ENCODE measurements at regions not wholly inside any gene's neighbourhood (a gene's known extent, or its start where the extent isn't known, plus 50 kb on each side); places are given as distances from the start of the nearest gene placed in this dataset.

GRCh38 chr4:110975338-110975737, 352.5 kb upstream of the PITX2 start:
- no peaks in the 10 kb centered on the region; the same call in 1 of the 2 replicates for H3K27me3 Mint-ChIP-seq (ENCODE audit: insufficient read depth)
- no peak for TF ChIP-seq CTCF (IDR thresholded peaks at IDR 0.05)
- H3K27ac Mint-ChIP-seq, result no peak overlapping the region
- no peak overlapping the region for H3K4me3 Mint-ChIP-seq
- no peak for DNase-seq
- no peaks in the 10 kb centered on the region for H3K9me3 Mint-ChIP-seq
- H3K36me3 Mint-ChIP-seq (ENCODE audit: low read depth), result no peaks in the 10 kb centered on the region
- no peaks in the 10 kb centered on the region for H3K4me1 Mint-ChIP-seq (ENCODE audit: low read depth)

- no peaks in the 10 kb centered on the region for H3K4me1 Mint-ChIP-seq (ENCODE audit: low read depth)
- no peaks in the 10 kb centered on the region for H3K9me3 Mint-ChIP-seq
- no peak overlapping the region for H3K4me3 Mint-ChIP-seq
- H3K27me3 Mint-ChIP-seq (ENCODE audit: insufficient read depth), result no peaks in the 10 kb centered on the region; the same call in 1 of the 2 replicates
- H3K36me3 Mint-ChIP-seq (ENCODE audit: low read depth), result no peaks in the 10 kb centered on the region
- TF ChIP-seq CTCF (IDR thresholded peaks at IDR 0.05), result no peak
- no peak for DNase-seq
- H3K27ac Mint-ChIP-seq, result no peak overlapping the region
Measured at GRCh38 chr4:110977554-110977953, 354.7 kb upstream of the PITX2 start.

- Mint-ChIP-seq H3K4me1 (ENCODE audit: low read depth) (no peaks in the 10 kb centered on the region), H3K27ac (no peak overlapping the region), H3K4me3 (no peak overlapping the region), H3K27me3 (ENCODE audit: insufficient read depth) (no peaks in the 10 kb centered on the region), H3K9me3 (no peaks in the 10 kb centered on the region), H3K36me3 (ENCODE audit: low read depth) (no peaks in the 10 kb centered on the region)
- DNase-seq, result no peak
- TF ChIP-seq CTCF (IDR thresholded peaks at IDR 0.05), result no peak
Measured at GRCh38 chr4:110978761-110979160, 355.9 kb upstream of the PITX2 start.

- no peaks in the 10 kb centered on the region for H3K27me3 Mint-ChIP-seq (ENCODE audit: insufficient read depth)
- DNase-seq, result no peak
- H3K4me1 Mint-ChIP-seq (ENCODE audit: low read depth), result no peaks in the 10 kb centered on the region
- no peaks in the 10 kb centered on the region for H3K36me3 Mint-ChIP-seq (ENCODE audit: low read depth)
- no peak overlapping the region for H3K27ac Mint-ChIP-seq
- no peak overlapping the region for H3K4me3 Mint-ChIP-seq
- no peaks in the 10 kb centered on the region for H3K9me3 Mint-ChIP-seq
- no peak for TF ChIP-seq CTCF (IDR thresholded peaks at IDR 0.05)
Measured at GRCh38 chr4:110982486-110982885, 359.6 kb upstream of the PITX2 start.

GRCh38 chr4:110988722-110989121, 365.8 kb upstream of the PITX2 start:
- no peak overlapping the region for H3K4me3 Mint-ChIP-seq
- DNase-seq, result no peak
- no peaks in the 10 kb centered on the region for H3K27me3 Mint-ChIP-seq (ENCODE audit: insufficient read depth)
- H3K27ac Mint-ChIP-seq, result no peak overlapping the region
- H3K9me3 Mint-ChIP-seq, result no peaks in the 10 kb centered on the region
- no peaks in the 10 kb centered on the region for H3K36me3 Mint-ChIP-seq (ENCODE audit: low read depth)
- no peak for TF ChIP-seq CTCF (IDR thresholded peaks at IDR 0.05)
- peaks cover 7% of the 10 kb centered on the region; the same call in 1 of the 2 replicates for H3K4me1 Mint-ChIP-seq (ENCODE audit: low read depth)

GRCh38 chr4:110989125-110989524, 366.2 kb upstream of the PITX2 start:
- no peaks in the 10 kb centered on the region for H3K9me3 Mint-ChIP-seq
- H3K36me3 Mint-ChIP-seq (ENCODE audit: low read depth), result no peaks in the 10 kb centered on the region
- DNase-seq, result no peak
- no peak overlapping the region for H3K4me3 Mint-ChIP-seq
- TF ChIP-seq CTCF (IDR thresholded peaks at IDR 0.05), result no peak
- H3K4me1 Mint-ChIP-seq (ENCODE audit: low read depth), result peaks cover 7% of the 10 kb centered on the region; the same call in 1 of the 2 replicates
- no peak overlapping the region for H3K27ac Mint-ChIP-seq
- H3K27me3 Mint-ChIP-seq (ENCODE audit: insufficient read depth), result no peaks in the 10 kb centered on the region
